ENCODE measurements at regions not wholly inside any gene's neighbourhood (a gene's known extent, or its start where the extent isn't known, plus 50 kb on each side); places are given as distances from the start of the nearest gene placed in this dataset.

GRCh38 chr13:39893808-39894207 is 238.3 kb downstream of the COG6 start:
- ATAC-seq (no peak), DNase-seq (no peak)
- Mint-ChIP-seq H3K27me3 (peaks cover 3% of the 10 kb centered on the region), H3K27ac (no peak overlapping the region), H3K4me1 (peaks cover 27% of the 10 kb centered on the region), H3K36me3 (ENCODE audit: low read depth) (no peaks in the 10 kb centered on the region), H3K4me3 (no peak overlapping the region), H3K9me3 (no peaks in the 10 kb centered on the region)

- peaks cover 3% of the 10 kb centered on the region for H3K27me3 Mint-ChIP-seq
- no peaks in the 10 kb centered on the region for H3K9me3 Mint-ChIP-seq
- no peak for DNase-seq
- no peak overlapping the region for H3K4me3 Mint-ChIP-seq
- H3K4me1 Mint-ChIP-seq: peaks cover 27% of the 10 kb centered on the region
- no peak overlapping the region for H3K27ac Mint-ChIP-seq
- ATAC-seq: no peak
- no peaks in the 10 kb centered on the region for H3K36me3 Mint-ChIP-seq (ENCODE audit: low read depth)
Observed at GRCh38 chr13:39894586-39894985, 239.1 kb downstream of the COG6 start.

GRCh38 chr13:39895254-39895653 is 239.8 kb downstream of the COG6 start:
- DNase-seq (no peak), ATAC-seq (no peak)
- Mint-ChIP-seq H3K4me3 (no peak overlapping the region), H3K36me3 (ENCODE audit: low read depth) (no peaks in the 10 kb centered on the region), H3K9me3 (no peaks in the 10 kb centered on the region), H3K4me1 (peaks cover 27% of the 10 kb centered on the region), H3K27ac (no peak overlapping the region), H3K27me3 (peaks cover 3% of the 10 kb centered on the region)

- Mint-ChIP-seq H3K4me1 (peaks cover 16% of the 10 kb centered on the region), H3K27me3 (peaks cover 3% of the 10 kb centered on the region), H3K4me3 (no peak overlapping the region), H3K36me3 (ENCODE audit: low read depth) (no peaks in the 10 kb centered on the region), H3K9me3 (no peaks in the 10 kb centered on the region), H3K27ac (no peak overlapping the region)
- DNase-seq: no peak
- no peak for ATAC-seq
Observed at GRCh38 chr13:39897636-39898035, 242.2 kb downstream of the COG6 start.

DNA sequence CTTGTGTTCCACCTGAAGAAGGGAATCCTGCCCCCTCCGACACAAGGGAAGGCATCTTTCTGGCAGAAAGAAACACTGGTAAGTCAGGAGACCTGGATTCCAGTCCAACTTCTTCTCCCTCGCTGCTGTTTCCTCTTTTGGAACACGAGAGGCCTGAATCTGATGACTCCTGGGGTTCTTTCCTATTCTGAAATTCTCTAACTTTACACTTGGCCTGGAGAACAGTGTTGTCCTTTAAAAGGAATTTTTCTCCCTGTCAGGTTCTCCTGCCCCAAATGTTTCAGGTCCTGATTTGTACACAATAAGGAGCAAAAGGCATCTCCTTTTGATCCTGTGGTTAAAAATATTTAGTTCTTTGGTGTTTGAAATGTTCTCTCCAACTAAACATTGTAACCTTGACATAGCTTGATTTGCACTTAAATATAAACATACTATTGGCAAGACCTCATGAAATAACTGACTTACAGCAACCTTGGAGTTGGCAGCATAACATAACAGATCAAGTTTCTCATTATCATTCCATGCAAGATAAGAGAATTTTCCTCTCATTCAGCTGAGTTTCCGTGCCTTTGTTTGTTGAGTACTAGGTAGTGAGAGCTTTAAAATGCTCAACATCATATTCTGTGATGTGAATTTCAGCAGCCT is 244.8 kb downstream of the COG6 start:
- peaks cover 1% of the 10 kb centered on the region for H3K27me3 Mint-ChIP-seq
- no peaks in the 10 kb centered on the region for H3K9me3 Mint-ChIP-seq
- DNase-seq (no peak), ATAC-seq (no peak)
- H3K36me3 Mint-ChIP-seq (ENCODE audit: low read depth): no peaks in the 10 kb centered on the region
- H3K27ac Mint-ChIP-seq: peak overlapping the region; percentile 16
- no peak overlapping the region for H3K4me3 Mint-ChIP-seq
- no peaks in the 10 kb centered on the region for H3K4me1 Mint-ChIP-seq

GRCh38 chr13:39904959-39905358 is 249.5 kb downstream of the COG6 start:
- no peaks in the 10 kb centered on the region for H3K4me1 Mint-ChIP-seq
- DNase-seq: no peak

GRCh38 chr13:39909634-39910033 is 254.2 kb downstream of the COG6 start:
- no peak for ATAC-seq
- peaks cover 16% of the 10 kb centered on the region for H3K4me1 Mint-ChIP-seq
- no peaks in the 10 kb centered on the region for H3K36me3 Mint-ChIP-seq (ENCODE audit: low read depth)
- H3K9me3 Mint-ChIP-seq: no peaks in the 10 kb centered on the region
- H3K27ac Mint-ChIP-seq: no peak overlapping the region
- no peak for DNase-seq
- H3K27me3 Mint-ChIP-seq: peaks cover 4% of the 10 kb centered on the region
- H3K4me3 Mint-ChIP-seq: no peak overlapping the region

More at GRCh38 chr13:39904959-39905358, 249.5 kb downstream of the COG6 start:
- no peaks in the 10 kb centered on the region for H3K9me3 Mint-ChIP-seq
- H3K27ac Mint-ChIP-seq: no peak overlapping the region
- H3K4me3 Mint-ChIP-seq: no peak overlapping the region
- no peak for ATAC-seq
- no peaks in the 10 kb centered on the region for H3K27me3 Mint-ChIP-seq
- no peaks in the 10 kb centered on the region for H3K36me3 Mint-ChIP-seq (ENCODE audit: low read depth)

DNA sequence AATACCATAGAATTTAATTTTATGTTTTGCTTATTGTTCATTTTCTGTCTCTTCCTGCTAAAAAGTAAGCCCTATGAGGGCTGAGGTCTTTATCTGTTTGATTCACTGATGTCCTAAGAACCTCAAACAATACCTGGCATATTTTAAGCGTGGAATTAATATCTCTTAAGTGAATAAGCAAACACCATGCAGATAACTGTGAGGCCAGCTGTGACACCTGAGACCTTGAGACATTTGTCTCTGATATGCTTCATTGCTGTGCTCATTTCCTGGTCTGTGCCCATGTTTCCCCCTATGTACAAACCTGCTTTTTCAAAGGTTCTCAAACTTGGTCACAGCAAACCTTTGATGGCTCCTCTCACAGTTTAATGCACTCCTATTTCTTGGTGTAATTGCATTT is 254.6 kb downstream of the COG6 start:
- no peak overlapping the region for H3K27ac Mint-ChIP-seq

GRCh38 chr13:39910833-39911232 is 255.4 kb downstream of the COG6 start:
- H3K36me3 Mint-ChIP-seq (ENCODE audit: low read depth): no peaks in the 10 kb centered on the region
- no peak overlapping the region for H3K4me3 Mint-ChIP-seq
- H3K27ac Mint-ChIP-seq: no peak overlapping the region
- H3K9me3 Mint-ChIP-seq: no peaks in the 10 kb centered on the region
- no peak for DNase-seq
- peak; percentile 48 for ATAC-seq
- peaks cover 16% of the 10 kb centered on the region for H3K4me1 Mint-ChIP-seq
- H3K27me3 Mint-ChIP-seq: peaks cover 4% of the 10 kb centered on the region

More for the DNA sequence above, 254.6 kb downstream of the COG6 start:
- H3K4me3 Mint-ChIP-seq: no peak overlapping the region
- H3K36me3 Mint-ChIP-seq (ENCODE audit: low read depth): no peaks in the 10 kb centered on the region
- H3K9me3 Mint-ChIP-seq: no peaks in the 10 kb centered on the region
- DNase-seq: no peak
- H3K27me3 Mint-ChIP-seq: peaks cover 4% of the 10 kb centered on the region
- no peak for ATAC-seq
- peaks cover 16% of the 10 kb centered on the region for H3K4me1 Mint-ChIP-seq

GRCh38 chr13:39913339-39913738 is 257.9 kb downstream of the COG6 start:
- Mint-ChIP-seq H3K27ac (no peak overlapping the region), H3K27me3 (peaks cover 7% of the 10 kb centered on the region), H3K4me3 (no peak overlapping the region), H3K4me1 (peaks cover 19% of the 10 kb centered on the region), H3K36me3 (ENCODE audit: low read depth) (no peaks in the 10 kb centered on the region), H3K9me3 (no peaks in the 10 kb centered on the region)
- no peak for DNase-seq
- ATAC-seq: peak; percentile 70

GRCh38 chr13:39913928-39914327 is 258.5 kb downstream of the COG6 start:
- no peak overlapping the region for H3K4me3 Mint-ChIP-seq
- H3K9me3 Mint-ChIP-seq: no peaks in the 10 kb centered on the region
- H3K36me3 Mint-ChIP-seq (ENCODE audit: low read depth): no peaks in the 10 kb centered on the region
- peaks cover 24% of the 10 kb centered on the region for H3K4me1 Mint-ChIP-seq
- ATAC-seq (no peak), DNase-seq (no peak)
- H3K27me3 Mint-ChIP-seq: peaks cover 7% of the 10 kb centered on the region
- no peak overlapping the region for H3K27ac Mint-ChIP-seq

DNA sequence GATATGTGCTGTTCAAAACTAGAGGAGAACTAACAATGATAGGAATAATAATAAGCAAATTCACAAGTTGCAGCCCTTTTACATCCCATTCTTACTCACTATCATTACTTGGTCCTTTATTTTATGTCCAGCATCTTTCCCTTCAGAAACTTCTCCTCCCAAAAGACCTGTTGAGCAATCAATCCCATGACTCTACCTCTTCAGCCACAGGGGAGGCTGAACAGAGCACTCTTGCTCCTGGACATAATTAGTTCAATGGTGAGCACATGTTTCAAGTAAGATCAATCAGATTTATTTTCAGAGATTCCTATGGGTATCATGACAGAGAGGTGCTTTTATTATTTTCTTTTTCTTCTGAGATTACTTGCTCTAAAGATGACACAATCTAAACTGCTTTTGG is 260.0 kb downstream of the COG6 start:
- ATAC-seq (no peak), DNase-seq (no peak)
- H3K4me1 Mint-ChIP-seq: peaks cover 29% of the 10 kb centered on the region
- H3K27me3 Mint-ChIP-seq: peaks cover 7% of the 10 kb centered on the region
- H3K36me3 Mint-ChIP-seq (ENCODE audit: low read depth): no peaks in the 10 kb centered on the region
- H3K27ac Mint-ChIP-seq: no peak overlapping the region
- H3K9me3 Mint-ChIP-seq: no peaks in the 10 kb centered on the region
- no peak overlapping the region for H3K4me3 Mint-ChIP-seq

- Mint-ChIP-seq H3K27me3 (peaks cover 9% of the 10 kb centered on the region), H3K4me1 (peaks cover 23% of the 10 kb centered on the region), H3K27ac (no peak overlapping the region), H3K4me3 (no peak overlapping the region), H3K9me3 (no peaks in the 10 kb centered on the region), H3K36me3 (ENCODE audit: low read depth) (no peaks in the 10 kb centered on the region)
- ATAC-seq: no peak
- no peak for DNase-seq
Observed at GRCh38 chr13:39916330-39916729, 260.9 kb downstream of the COG6 start.

DNA sequence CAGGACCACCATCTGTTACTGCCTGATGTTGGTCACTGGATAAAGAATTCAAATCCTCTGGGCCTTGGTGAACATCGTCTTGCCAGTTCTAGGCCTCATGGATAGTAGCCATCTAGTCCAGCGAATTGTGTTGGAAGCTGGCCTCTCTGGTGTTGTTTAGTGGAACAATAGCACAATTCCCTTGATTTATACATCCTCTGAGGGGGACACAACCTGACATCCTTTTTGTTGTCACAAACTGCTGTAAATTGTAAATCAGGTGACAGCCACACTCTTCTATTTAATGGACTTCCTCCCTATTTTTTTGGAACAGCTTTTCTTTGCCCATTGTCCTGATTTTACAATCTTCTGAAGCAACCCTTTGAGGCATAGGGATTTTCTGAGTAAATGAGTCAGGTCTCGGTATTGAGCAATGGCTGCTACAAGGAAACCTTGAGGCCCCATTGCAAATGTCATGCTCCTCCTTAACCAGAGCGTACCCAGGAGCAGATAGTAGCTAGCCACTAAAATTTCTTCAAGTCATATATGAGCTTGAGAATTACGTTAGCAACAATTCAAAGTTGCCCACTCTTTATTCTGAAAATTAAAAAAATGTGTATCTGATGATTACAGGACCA is 263.3 kb downstream of the COG6 start:
- peak; percentile 98 for ATAC-seq
- no peak overlapping the region for H3K27ac Mint-ChIP-seq

DNA sequence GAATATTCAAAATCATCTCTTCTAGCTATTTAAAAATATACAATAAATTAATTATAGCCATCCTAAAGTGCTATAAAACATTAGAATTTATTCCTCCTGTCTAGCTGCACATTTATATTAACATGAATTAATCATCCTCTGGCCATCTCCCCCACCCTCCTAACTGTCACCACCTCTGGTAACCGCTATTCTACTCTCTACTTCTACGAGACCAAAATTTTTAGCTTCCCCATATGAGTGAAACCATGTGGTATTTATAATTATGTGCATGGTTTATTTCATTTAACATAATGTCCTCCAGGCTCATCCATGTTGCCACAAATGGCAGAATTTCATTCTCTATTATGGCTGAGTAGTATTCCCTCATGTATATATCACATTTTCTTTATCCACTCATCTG is 265.2 kb downstream of the COG6 start:
- ATAC-seq: no peak
- Mint-ChIP-seq H3K36me3 (ENCODE audit: low read depth) (no peaks in the 10 kb centered on the region), H3K9me3 (peaks cover 34% of the 10 kb centered on the region), H3K4me1 (peaks cover 16% of the 10 kb centered on the region), H3K27me3 (peaks cover 8% of the 10 kb centered on the region), H3K27ac (no peak overlapping the region), H3K4me3 (no peak overlapping the region)
- DNase-seq: no peak

More for the DNA sequence above, 263.3 kb downstream of the COG6 start:
- no peak for DNase-seq
- Mint-ChIP-seq H3K4me1 (peaks cover 18% of the 10 kb centered on the region), H3K27me3 (peaks cover 11% of the 10 kb centered on the region), H3K36me3 (ENCODE audit: low read depth) (no peaks in the 10 kb centered on the region), H3K9me3 (peaks cover 17% of the 10 kb centered on the region), H3K4me3 (no peak overlapping the region)
